Thyroid gland (tissue), 4 donors: ENCODE measurements at regions not wholly inside any gene's neighbourhood (a gene's known extent, or its start where the extent isn't known, plus 50 kb on each side); places are given as distances from the start of the nearest gene placed in this dataset.

Experiments
- DNase-seq, 2 donors: peaks; one replicate each; pipeline ENCODE4 v3.0.0-alpha.2; 2019
- H3K27ac ChIP-seq, 3 donors: fragments of 200-600 bp; sonication (generic); 1 replicate in 2 of 3; 2 replicates in 1 of 3; pipeline ENCODE4 v1.5.1; 2016 to 2019; ENCODE audit warnings: mild to moderate bottlenecking in 1 of 3, moderate library complexity in 1 of 3
- H3K27me3 ChIP-seq: fragments of 200-600 bp; sonication (generic); one replicate; pipeline ENCODE4 v1.5.1; 2019
- H3K36me3 ChIP-seq, 2 donors: fragments of 200-600 bp; sonication (generic); one replicate each; pipeline ENCODE4 v1.5.1; 2016 to 2019
- H3K4me1 ChIP-seq, 2 donors: fragments of 200-600 bp; sonication (generic); one replicate each; pipeline ENCODE4 v1.5.1; 2017 to 2019
- H3K4me3 ChIP-seq, 3 donors: fragments of 200-600 bp; sonication (generic); replicated peaks in 1 of 3; 1 replicate in 2 of 3; 2 replicates in 1 of 3; pipeline ENCODE4 v1.5.1; 2016; ENCODE audit warnings: mild to moderate bottlenecking in 1 of 3
- H3K9me3 ChIP-seq: fragments of 200-600 bp; sonication (generic); one replicate; pipeline ENCODE4 v1.5.1; 2017
- CTCF ChIP-seq, 6 experiments: fragments of 200-600 bp in 3 of 6; fragments of 450-650 bp in 3 of 6; sonication (generic) in 3 of 6; IDR thresholded peaks; one replicate each; pipeline ENCODE4 v1.5.1; 2016 to 2019; ENCODE audit warnings: antibody characterized with exemption in 6 of 6, mild to moderate bottlenecking in 2 of 6, inconsistent platforms in 1 of 6, moderate library complexity in 1 of 6
- POLR2A ChIP-seq, 2 donors: fragments of 450-650 bp; IDR thresholded peaks; one replicate each; pipeline ENCODE4 v1.6.1; 2017; ENCODE audit warnings: antibody characterized with exemption in 2 of 2, mild to moderate bottlenecking in 2 of 2, moderate library complexity in 1 of 2
- WGBS, 2 donors: methylation state at CpG; one replicate each; pipeline ENCODE4 v1.1.5; 2017; 5-methylcytosine and 5-hydroxymethylcytosine counted together
- intact Hi-C: fragments of 100-400 bp; cut with DNase I; formaldehyde crosslinking; loops from one replicate; pipeline ENCODE4 v1.15.1; 2023

- Histone ChIP-seq H3K27me3 (no peaks in the 10 kb centered on the region), H3K4me3 (no peak overlapping the region), H3K4me1 (no peaks in the 10 kb centered on the region), H3K9me3 (no peaks in the 10 kb centered on the region), H3K27ac (no peak overlapping the region), H3K36me3 (no peaks in the 10 kb centered on the region)
- DNase-seq, result no peak
- intact Hi-C loops, result no loop called here
- TF ChIP-seq CTCF (IDR thresholded peaks at IDR 0.05) (no peak), POLR2A (IDR thresholded peaks at IDR 0.05) (no peak)
- WGBS, 2 donors, result 60 to 74% methylated on average over 4 of the region's 4 CpGs
Observed at GRCh38 chr4:41857226-41857641, 78.0 kb upstream of the TMEM33 start.

- Histone ChIP-seq H3K4me1 (no peaks in the 10 kb centered on the region), H3K27me3 (no peaks in the 10 kb centered on the region), H3K9me3 (no peaks in the 10 kb centered on the region), H3K27ac (no peak overlapping the region), H3K36me3 (no peaks in the 10 kb centered on the region), H3K4me3 (no peak overlapping the region)
- no peak for DNase-seq
- intact Hi-C loops, result no loop called here
- TF ChIP-seq POLR2A (IDR thresholded peaks at IDR 0.05) (no peak), CTCF (IDR thresholded peaks at IDR 0.05) (no peak)
- WGBS, 2 donors, result 95 to 96% methylated on average over 2 of the region's 2 CpGs
Observed at GRCh38 chr4:41856797-41857196, 78.4 kb upstream of the TMEM33 start.

GRCh38 chr4:41853973-41854372 is 81.3 kb upstream of the TMEM33 start:
- H3K36me3 ChIP-seq, result no peaks in the 10 kb centered on the region
- no peak overlapping the region for H3K27ac ChIP-seq
- 90 to 92% methylated on average over 2 of the region's 2 CpGs for WGBS, 2 donors
- no peak for DNase-seq
- intact Hi-C loops, result no loop called here
- TF ChIP-seq CTCF (IDR thresholded peaks at IDR 0.05) (no peak), POLR2A (IDR thresholded peaks at IDR 0.05) (no peak)
- no peaks in the 10 kb centered on the region for H3K27me3 ChIP-seq
- H3K4me3 ChIP-seq, result no peak overlapping the region
- H3K9me3 ChIP-seq, result no peaks in the 10 kb centered on the region
- no peaks in the 10 kb centered on the region for H3K4me1 ChIP-seq

- TF ChIP-seq CTCF (IDR thresholded peaks at IDR 0.05) (no peak), POLR2A (IDR thresholded peaks at IDR 0.05) (no peak)
- intact Hi-C loops, result no loop called here
- Histone ChIP-seq H3K4me1 (no peaks in the 10 kb centered on the region), H3K9me3 (no peaks in the 10 kb centered on the region), H3K27me3 (no peaks in the 10 kb centered on the region), H3K36me3 (no peaks in the 10 kb centered on the region), H3K27ac (no peak overlapping the region), H3K4me3 (no peak overlapping the region)
- no peak for DNase-seq
- WGBS, 2 donors, result 60 to 62% methylated on average over 2 of the region's 2 CpGs
Observed at GRCh38 chr4:41852229-41852628, 83.0 kb upstream of the TMEM33 start.

- DNase-seq, result no peak
- Histone ChIP-seq H3K4me3 (no peak overlapping the region), H3K36me3 (no peaks in the 10 kb centered on the region), H3K4me1 (no peaks in the 10 kb centered on the region), H3K27ac (no peak overlapping the region), H3K27me3 (no peaks in the 10 kb centered on the region), H3K9me3 (no peaks in the 10 kb centered on the region)
- intact Hi-C loops, result no loop called here
- 73 to 76% methylated on average over 2 of the region's 2 CpGs for WGBS, 2 donors
- no peak for TF ChIP-seq POLR2A (IDR thresholded peaks at IDR 0.05)
- TF ChIP-seq CTCF (IDR thresholded peaks at IDR 0.05), result no peak
Observed at GRCh38 chr4:41851621-41852020, 83.6 kb upstream of the TMEM33 start.
